KMS-11 (cell line): ENCODE measurements at regions not wholly inside any gene's neighbourhood (a gene's known extent, or its start where the extent isn't known, plus 50 kb on each side); places are given as distances from the start of the nearest gene placed in this dataset.

Experiments
- H2AFZ ChIP-seq: fragments of 200-600 bp; sonication (generic); 2 replicates; pipeline ENCODE4 v1.6.1; 2016; ENCODE audit warnings: antibody characterized with exemption, mixed run types, low read depth
- H3K27ac ChIP-seq: fragments of 200-600 bp; sonication (generic); 2 replicates; pipeline ENCODE4 v1.6.1; 2016; ENCODE audit warnings: mild to moderate bottlenecking, mixed run types
- H3K27me3 ChIP-seq: fragments of 200-600 bp; sonication (generic); 2 replicates; pipeline ENCODE4 v1.6.1; 2017; ENCODE audit warnings: mild to moderate bottlenecking, low read depth, mixed run types, moderate library complexity; ENCODE audit not compliant: insufficient read depth
- H3K36me3 ChIP-seq: fragments of 200-600 bp; sonication (generic); 2 replicates; pipeline ENCODE4 v1.6.1; 2017; ENCODE audit warnings: mild to moderate bottlenecking, mixed run types; ENCODE audit not compliant: insufficient read depth
- H3K4me1 ChIP-seq: fragments of 200-600 bp; sonication (generic); 2 replicates; pipeline ENCODE4 v1.6.1; 2016; ENCODE audit warnings: mild to moderate bottlenecking, low read depth, mixed run types; ENCODE audit not compliant: poor library complexity, severe bottlenecking
- H3K4me2 ChIP-seq: fragments of 200-600 bp; sonication (generic); 2 replicates; pipeline ENCODE4 v1.7.0; 2016; ENCODE audit warnings: mild to moderate bottlenecking, mixed run types
- H3K4me3 ChIP-seq: fragments of 200-600 bp; sonication (generic); IDR thresholded peaks from 2 replicates; pipeline ENCODE4 v1.6.1; 2017; ENCODE audit warnings: low read depth, low read length, mixed read lengths; ENCODE audit not compliant: insufficient read depth
- H3K79me2 ChIP-seq: fragments of 200-600 bp; sonication (generic); 2 replicates; pipeline ENCODE4 v1.6.1; 2016; ENCODE audit warnings: low read depth, mixed run types; ENCODE audit not compliant: insufficient read depth
- H3K9ac ChIP-seq: fragments of 200-600 bp; sonication (generic); 2 replicates; pipeline ENCODE4 v1.6.1; 2016; ENCODE audit warnings: mild to moderate bottlenecking, mixed run types
- H4K20me1 ChIP-seq: fragments of 200-600 bp; sonication (generic); 2 replicates; pipeline ENCODE4 v1.6.1; 2016; ENCODE audit warnings: mild to moderate bottlenecking, mixed run types; ENCODE audit not compliant: insufficient read depth
- CTCF ChIP-seq: fragments of 200-600 bp; sonication (generic); conservative IDR thresholded peaks from 2 replicates; pipeline ENCODE4 v1.6.1; 2017; ENCODE audit warnings: low read depth, mild to moderate bottlenecking, antibody characterized with exemption, low read length, moderate library complexity, mixed read lengths

- no peaks in the 10 kb centered on the region for H3K27me3 ChIP-seq
- TF ChIP-seq CTCF, result no peak
- no peak overlapping the region for H3K4me2 ChIP-seq
- H3K27ac ChIP-seq, result no peak overlapping the region
- H3K4me1 ChIP-seq, result no peaks in the 10 kb centered on the region
- H3K79me2 ChIP-seq, result no peaks in the 10 kb centered on the region
- no peak overlapping the region for H3K9ac ChIP-seq
- H3K4me3 ChIP-seq, result no peak overlapping the region
- H2AFZ ChIP-seq, result no peak overlapping the region
- H3K36me3 ChIP-seq, result no peaks in the 10 kb centered on the region
- no peaks in the 10 kb centered on the region for H4K20me1 ChIP-seq
Measured at GRCh38 chr13:44808185-44808584, 181.1 kb downstream of the NUFIP1 start.

GRCh38 chr13:44807449-44808034, 181.7 kb downstream of the NUFIP1 start:
- no peaks in the 10 kb centered on the region for H3K79me2 ChIP-seq
- H3K27me3 ChIP-seq, result no peaks in the 10 kb centered on the region
- H4K20me1 ChIP-seq, result no peaks in the 10 kb centered on the region
- H3K27ac ChIP-seq, result no peak overlapping the region
- no peak overlapping the region for H2AFZ ChIP-seq
- no peak overlapping the region for H3K4me2 ChIP-seq
- no peak overlapping the region for H3K4me3 ChIP-seq
- H3K9ac ChIP-seq, result no peak overlapping the region
- H3K4me1 ChIP-seq, result no peaks in the 10 kb centered on the region
- no peak for TF ChIP-seq CTCF
- no peaks in the 10 kb centered on the region for H3K36me3 ChIP-seq

- Histone ChIP-seq H3K4me3 (no peak overlapping the region), H3K27me3 (no peaks in the 10 kb centered on the region), H3K79me2 (no peaks in the 10 kb centered on the region), H3K36me3 (no peaks in the 10 kb centered on the region), H3K27ac (no peak overlapping the region), H3K4me2 (no peak overlapping the region), H3K9ac (no peak overlapping the region), H3K4me1 (no peaks in the 10 kb centered on the region), H2AFZ (no peak overlapping the region), H4K20me1 (no peaks in the 10 kb centered on the region)
- TF ChIP-seq CTCF, result no peak
Measured at GRCh38 chr13:44806826-44807225, 182.4 kb downstream of the NUFIP1 start.

- H3K9ac ChIP-seq, result no peak overlapping the region
- H3K36me3 ChIP-seq, result no peaks in the 10 kb centered on the region
- H4K20me1 ChIP-seq, result no peaks in the 10 kb centered on the region
- no peak overlapping the region for H3K27ac ChIP-seq
- no peaks in the 10 kb centered on the region for H3K79me2 ChIP-seq
- no peak overlapping the region for H3K4me2 ChIP-seq
- no peaks in the 10 kb centered on the region for H3K27me3 ChIP-seq
- no peak overlapping the region for H3K4me3 ChIP-seq
- H2AFZ ChIP-seq, result no peak overlapping the region
- H3K4me1 ChIP-seq, result no peaks in the 10 kb centered on the region
- no peak for TF ChIP-seq CTCF
Measured at GRCh38 chr13:44805585-44805984, 183.7 kb downstream of the NUFIP1 start.

- no peak overlapping the region for H3K9ac ChIP-seq
- TF ChIP-seq CTCF, result no peak
- no peak overlapping the region for H3K27ac ChIP-seq
- H3K36me3 ChIP-seq, result no peaks in the 10 kb centered on the region
- no peaks in the 10 kb centered on the region for H4K20me1 ChIP-seq
- no peaks in the 10 kb centered on the region for H3K4me1 ChIP-seq
- H3K4me2 ChIP-seq, result no peak overlapping the region
- H3K4me3 ChIP-seq, result no peak overlapping the region
- H2AFZ ChIP-seq, result no peak overlapping the region
- no peaks in the 10 kb centered on the region for H3K79me2 ChIP-seq
- H3K27me3 ChIP-seq, result no peaks in the 10 kb centered on the region
Measured at GRCh38 chr13:44803390-44803789, 185.9 kb downstream of the NUFIP1 start.
